ENCODE measurements at regions not wholly inside any gene's neighbourhood (a gene's known extent, or its start where the extent isn't known, plus 50 kb on each side); places are given as distances from the start of the nearest gene placed in this dataset.

GRCh38 chr4:59565836-59566235 is 1634.3 kb upstream of the ADGRL3 start:
- no peak for TF ChIP-seq CTCF (IDR thresholded peaks at IDR 0.05)
- TF ChIP-seq POLR2AphosphoS5 (IDR thresholded peaks at IDR 0.05), result no peak
- no peak for TF ChIP-seq EP300 (IDR thresholded peaks at IDR 0.05)
